ENCODE measurements at regions not wholly inside any gene's neighbourhood (a gene's known extent, or its start where the extent isn't known, plus 50 kb on each side); places are given as distances from the start of the nearest gene placed in this dataset.
A peak's percentile ranks its signal among the peaks of the same experiment; 100 is the strongest.

DNA sequence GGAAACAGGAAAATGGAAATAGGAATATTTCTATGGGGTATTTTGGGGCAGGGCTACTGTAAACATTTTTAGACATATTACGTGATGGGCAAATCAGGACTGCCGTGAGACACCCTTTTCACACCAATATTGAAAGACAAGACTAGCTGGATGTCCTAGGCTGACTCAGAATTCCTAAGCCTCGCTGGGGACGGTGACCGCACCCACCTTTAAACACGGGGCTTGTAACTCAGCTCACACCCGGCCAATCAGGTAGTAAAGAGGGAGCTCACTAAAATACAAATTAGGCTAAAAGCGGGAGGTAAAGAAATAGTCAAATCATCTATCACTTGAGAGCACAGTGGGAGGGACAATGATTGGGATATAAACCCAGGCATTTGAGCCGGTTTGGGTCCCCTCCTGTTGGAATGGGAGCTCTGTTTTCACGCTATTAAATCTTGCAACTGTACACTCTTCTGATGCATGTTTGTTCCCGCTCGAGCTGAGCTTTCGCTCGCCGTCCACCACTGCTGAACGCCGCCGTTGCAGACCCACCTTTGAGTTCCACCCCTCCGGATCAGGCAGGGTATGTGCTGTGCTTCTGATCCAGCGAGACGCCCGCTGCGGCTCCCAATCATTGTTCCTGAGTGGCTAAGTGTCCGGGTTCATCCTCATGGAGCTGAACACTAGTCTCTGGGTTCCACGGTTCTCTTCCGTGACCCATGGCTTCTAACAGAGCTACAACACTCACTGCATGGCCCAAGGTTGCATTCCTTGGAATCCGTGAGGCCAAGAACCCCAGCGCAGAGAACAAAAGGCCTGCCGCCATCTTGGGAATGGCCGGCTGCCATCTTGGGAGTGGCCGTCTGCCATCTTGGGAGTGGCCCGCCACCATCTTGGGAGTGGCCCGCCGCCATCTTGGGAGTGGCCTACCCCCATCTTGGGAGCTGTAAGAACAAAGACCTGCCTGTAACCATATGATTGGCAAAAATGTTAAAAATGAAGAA is 152.6 kb downstream of the CRLF2 start (continued):
- TF ChIP-seq SRF (CRISPR knock-in tag; IDR thresholded peaks at IDR 0.05) = no peak
- no peak for TF ChIP-seq ILF3 (IDR thresholded peaks at IDR 0.05; ENCODE audit: borderline replicate concordance)
- TF ChIP-seq ZNF644 (tag; IDR thresholded peaks at IDR 0.05; ENCODE audit: low read depth) = peak; percentile 97
- TF ChIP-seq SAP30 (IDR thresholded peaks at IDR 0.05; ENCODE audit: borderline replicate concordance, insufficient read depth, low read depth, low read length, poor library complexity, severe bottlenecking) = peak; percentile 93
- 0 out of 2 replicates have a peak, but pooled peaks have one; percentile 56 for TF ChIP-seq ZNF449 (CRISPR knock-in tag; IDR thresholded peaks at IDR 0.05)
- peak; percentile 43 for TF ChIP-seq VEZF1 (CRISPR knock-in tag; IDR thresholded peaks at IDR 0.05)
- TF ChIP-seq CHD2 (IDR thresholded peaks at IDR 0.05; ENCODE audit: low read depth, low read length) = no peak
- no peak for TF ChIP-seq POLR2AphosphoS2 (IDR thresholded peaks at IDR 0.05; ENCODE audit: low read length)
- peak in 1 of 2 experiments; percentile 80; a peak in 2 of 4 replicates for TF ChIP-seq ZNF639 (CRISPR knock-in tag; conservative IDR thresholded peaks at IDR 0.05 in 1 of 2, IDR thresholded peaks at IDR 0.05 in 1 of 2)
- TF ChIP-seq PCBP1 (IDR thresholded peaks at IDR 0.05; ENCODE audit: low read depth, low read length, poor library complexity, severe bottlenecking) = no peak
- no peak for TF ChIP-seq MCM3 (IDR thresholded peaks at IDR 0.05)
- 0 out of 2 replicates have a peak, but pooled peaks have one; percentile 31 for TF ChIP-seq BRD4 (IDR thresholded peaks at IDR 0.05)
- TF ChIP-seq EHMT2 (IDR thresholded peaks at IDR 0.05) = peak; percentile 86
- TF ChIP-seq, protein P1, sequence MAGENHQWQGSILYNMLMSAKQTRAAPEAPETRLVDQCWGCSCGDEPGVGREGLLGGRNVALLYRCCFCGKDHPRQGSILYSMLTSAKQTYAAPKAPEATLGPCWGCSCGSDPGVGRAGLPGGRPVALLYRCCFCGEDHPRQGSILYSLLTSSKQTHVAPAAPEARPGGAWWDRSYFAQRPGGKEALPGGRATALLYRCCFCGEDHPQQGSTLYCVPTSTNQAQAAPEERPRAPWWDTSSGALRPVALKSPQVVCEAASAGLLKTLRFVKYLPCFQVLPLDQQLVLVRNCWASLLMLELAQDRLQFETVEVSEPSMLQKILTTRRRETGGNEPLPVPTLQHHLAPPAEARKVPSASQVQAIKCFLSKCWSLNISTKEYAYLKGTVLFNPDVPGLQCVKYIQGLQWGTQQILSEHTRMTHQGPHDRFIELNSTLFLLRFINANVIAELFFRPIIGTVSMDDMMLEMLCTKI (IDR thresholded peaks at IDR 0.05; ENCODE audit: partially characterized antibody) = no peak
- TF ChIP-seq PHF21A (IDR thresholded peaks at IDR 0.05; ENCODE audit: borderline replicate concordance, low read depth) = no peak
- TF ChIP-seq PCBP2 (IDR thresholded peaks at IDR 0.05; ENCODE audit: low read depth, low read length, poor library complexity, severe bottlenecking) = no peak
- TF ChIP-seq NCOA2 (IDR thresholded peaks at IDR 0.05; ENCODE audit: partially characterized antibody in 2 of 2) = no peak
